NCI-H2029 treated with DMSO at 0.1 percent for 48 hours (cell line): ENCODE measurements at regions not wholly inside any gene's neighbourhood (a gene's known extent, or its start where the extent isn't known, plus 50 kb on each side); places are given as distances from the start of the nearest gene placed in this dataset.
"Not testable (repeated sequence)": the region's sequence is repeated elsewhere in the genome, so short reads cannot be mapped to it uniquely, and the experiment has no call there.

Source experiments
- DNase-seq: peaks from one replicate; lab custom pipeline; 2025; lab: John Stamatoyannopoulos, UW

DNA sequence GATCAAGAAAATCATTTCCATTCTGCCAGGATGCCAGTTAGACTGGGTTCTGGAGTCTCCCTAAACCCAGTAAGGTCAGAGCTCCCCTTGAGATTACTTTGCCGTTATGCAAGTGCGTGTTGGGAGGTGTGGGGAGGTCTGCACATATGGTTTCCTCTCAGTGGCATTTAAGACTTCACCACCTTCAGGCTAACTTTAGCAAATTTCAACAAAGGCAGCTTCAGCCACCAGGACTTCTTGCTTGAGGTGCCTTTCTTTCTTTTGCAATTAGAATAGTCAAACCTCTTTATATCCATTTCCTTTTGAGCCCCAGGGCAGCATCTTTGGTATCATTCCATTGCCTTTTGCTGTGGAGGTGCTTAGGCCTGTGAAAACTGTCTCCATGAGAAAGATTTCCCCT, 117.2 kb upstream of the CCND2 start:
- no peak for DNase-seq

DNA sequence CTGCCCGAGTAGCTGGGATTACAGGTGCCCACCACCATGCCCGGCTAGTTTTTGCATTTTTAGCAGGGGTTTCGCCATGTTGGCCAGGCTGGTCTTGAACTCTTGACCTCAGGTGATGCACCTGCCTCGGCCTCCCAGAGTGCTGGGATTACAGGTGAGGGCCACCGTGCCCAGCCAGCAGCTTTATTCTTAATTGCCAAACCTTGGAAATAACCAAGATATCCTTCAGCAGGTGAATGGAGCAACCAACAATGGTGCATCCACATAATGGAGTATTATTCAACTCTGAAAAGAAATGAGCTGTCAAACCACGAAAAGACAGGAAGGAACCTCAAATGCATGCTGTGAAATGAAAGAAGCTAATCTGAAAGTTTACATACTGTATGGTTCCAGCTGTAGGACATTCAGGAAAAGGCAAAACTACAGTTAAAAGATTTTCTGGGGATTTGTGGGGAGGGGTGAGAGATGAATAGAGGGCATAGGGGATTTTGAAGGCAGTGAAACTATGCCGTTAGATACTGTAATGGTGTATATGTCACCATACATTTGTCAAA, 118.8 kb upstream of the CCND2 start:
- DNase-seq, result no peak

DNA sequence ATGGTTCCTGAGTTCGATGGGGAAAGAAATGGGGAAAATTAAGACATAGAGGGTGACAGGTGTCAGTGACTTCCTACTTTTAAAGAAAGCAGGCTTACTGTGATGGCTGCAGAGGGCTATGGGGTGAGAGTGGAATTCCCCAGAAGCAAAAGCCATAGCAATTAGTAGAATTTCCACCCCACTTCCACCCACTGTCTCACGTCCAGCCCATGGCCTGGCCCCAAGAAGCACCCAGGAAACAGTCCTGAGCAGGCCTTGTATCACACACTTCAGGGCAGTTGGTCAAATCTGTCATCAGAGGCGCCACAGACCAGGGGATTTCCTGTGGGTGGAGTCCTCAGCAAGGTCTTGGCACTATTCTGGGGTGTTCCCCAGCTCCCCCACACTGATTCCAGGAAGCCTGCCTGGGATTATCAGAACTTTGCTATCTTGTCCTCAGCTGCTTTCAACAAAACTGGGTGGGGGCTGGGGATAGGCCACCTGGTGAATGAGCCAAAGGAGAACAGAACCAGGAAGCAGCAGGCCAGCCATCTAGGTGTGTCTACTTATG, 120.1 kb upstream of the CCND2 start:
- no peak for DNase-seq

DNA sequence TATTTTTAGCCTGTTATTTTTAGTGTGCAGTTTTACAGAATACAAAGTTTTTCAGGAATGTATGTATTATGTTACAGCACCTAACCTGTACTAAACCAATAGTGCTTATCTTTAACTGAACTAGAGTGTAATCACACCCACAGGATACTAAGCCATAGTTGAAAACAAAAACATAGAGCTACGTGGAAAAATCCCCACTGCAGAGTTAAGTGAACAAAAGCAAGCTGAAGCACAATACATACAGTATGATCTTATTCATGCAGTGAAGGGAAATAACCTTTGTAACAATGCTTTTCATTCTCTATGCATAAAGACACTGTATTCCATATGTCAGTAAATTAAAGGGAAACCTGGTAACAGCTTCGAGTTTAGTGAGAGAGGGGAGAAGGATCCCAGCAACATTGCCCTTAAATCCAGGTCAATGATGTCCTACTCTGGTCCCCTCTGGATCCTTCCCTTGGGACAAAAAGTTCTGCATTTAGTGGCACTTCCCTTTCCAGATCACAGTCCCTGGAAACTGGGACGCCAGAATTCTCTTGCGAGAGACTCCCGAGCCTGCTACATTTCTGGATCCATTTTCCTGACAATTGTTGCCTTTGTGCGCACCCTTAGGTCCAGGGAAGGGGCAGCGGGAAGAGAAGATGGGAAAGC, 121.3 kb upstream of the CCND2 start:
- DNase-seq, result no peak

DNA sequence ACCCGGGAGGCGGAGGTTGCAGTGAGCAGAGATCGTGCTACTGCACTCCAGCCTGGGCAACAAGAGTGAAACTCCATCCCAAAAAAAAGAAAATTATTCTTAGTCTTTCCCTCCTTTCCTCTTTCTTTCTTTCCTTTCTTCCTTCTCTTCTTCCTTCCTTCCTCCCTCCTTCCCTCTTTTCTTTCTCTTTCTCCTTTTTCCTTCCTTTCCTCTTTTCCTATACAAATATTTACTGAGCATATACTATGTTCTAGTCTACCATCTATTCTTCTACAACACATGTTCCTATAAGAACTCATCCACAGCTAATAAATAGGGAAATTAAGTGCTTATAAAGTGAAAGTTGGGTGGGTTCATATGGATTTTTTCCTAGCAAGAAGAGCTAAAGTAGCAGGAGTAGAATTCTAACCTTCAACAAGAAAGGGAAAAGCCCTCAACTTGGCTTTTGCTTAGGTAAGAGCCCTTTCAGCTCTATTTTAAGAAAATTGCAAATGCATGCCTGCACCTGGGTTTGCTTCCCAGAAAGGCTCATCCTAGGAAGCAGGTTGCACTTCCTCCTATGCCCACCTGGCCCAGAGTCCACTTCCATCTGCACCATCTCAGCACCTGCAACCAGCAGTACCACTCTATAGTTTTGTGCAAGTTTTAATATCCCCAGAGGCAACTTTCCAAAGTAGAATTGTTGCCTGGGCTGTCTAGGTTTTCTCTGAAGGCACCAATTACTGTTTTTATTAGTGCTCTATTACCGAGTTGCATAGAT, 122.0 kb upstream of the CCND2 start:
- DNase-seq, result no peak

DNA sequence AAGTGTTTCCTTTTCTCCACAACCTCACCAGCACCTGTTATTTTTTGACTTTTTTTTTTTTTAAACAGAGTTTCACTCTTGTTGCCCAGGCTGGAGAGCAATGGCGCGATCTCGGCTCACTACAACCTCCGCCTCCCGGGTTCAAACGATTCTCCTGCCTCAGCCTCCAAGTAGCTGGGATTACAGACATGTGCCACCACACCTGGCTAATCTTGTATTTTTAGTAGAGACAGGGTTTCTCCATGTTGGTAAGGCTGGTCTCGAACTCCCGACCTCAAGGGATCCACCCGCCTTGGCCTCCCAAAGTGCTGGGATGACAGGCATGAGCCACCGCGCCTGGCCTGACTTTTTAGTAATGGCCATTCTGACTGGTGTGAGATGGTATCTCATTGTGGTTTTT, 123.2 kb upstream of the CCND2 start:
- not testable (repeated sequence) for DNase-seq

DNA sequence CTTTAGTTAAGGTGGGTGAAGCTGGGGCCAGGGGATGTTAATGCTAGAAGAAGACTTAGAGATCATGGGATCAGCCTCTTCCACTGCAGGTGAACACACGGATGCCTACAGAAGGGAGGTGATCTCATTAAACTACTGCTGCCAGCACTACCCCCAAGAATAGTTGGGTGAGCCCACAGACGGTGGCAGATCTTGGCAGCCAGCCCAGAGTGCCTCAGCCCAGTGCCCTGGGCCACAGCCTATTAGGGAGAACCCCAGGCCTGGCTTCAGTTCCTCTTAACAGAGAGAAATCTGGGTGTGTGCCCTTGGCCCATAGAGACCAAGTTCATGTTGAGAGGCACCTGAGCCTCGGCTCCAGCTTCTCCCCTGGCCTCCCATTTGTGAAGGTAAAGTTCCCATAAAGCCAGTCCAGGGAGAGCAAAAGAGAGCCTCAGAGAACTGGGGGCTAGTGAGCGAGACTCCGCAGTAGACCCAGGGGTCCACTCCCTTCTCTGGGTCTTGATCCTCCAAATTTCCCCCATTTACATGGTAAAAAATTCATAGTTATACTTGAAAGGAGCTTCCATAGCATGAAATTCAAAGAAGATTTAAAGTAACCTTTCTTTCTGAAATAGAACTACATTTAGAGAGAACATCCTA, 125.0 kb upstream of the CCND2 start:
- no peak for DNase-seq

DNA sequence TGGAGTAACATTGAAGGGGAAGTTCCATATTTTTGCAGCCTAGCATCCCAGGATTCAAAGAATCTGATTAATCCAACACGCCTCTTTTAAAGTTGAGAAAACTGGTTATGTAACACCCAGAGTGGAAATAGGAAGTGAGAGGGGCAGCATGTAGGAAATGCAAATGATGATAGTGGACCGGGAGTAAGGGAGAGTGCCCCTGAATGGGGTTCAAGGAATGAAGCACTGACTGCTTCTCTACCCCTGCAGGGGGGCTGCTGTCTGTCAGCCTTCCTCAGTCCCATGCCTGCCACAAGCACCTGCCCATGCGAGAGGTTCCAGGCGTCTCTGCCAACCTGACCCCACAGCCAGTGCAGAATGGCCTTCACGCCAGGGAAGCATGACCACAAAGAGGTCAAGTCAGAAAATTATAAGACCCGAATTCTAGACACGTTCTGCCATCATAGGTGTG, 126.5 kb upstream of the CCND2 start:
- DNase-seq, result no peak

DNA sequence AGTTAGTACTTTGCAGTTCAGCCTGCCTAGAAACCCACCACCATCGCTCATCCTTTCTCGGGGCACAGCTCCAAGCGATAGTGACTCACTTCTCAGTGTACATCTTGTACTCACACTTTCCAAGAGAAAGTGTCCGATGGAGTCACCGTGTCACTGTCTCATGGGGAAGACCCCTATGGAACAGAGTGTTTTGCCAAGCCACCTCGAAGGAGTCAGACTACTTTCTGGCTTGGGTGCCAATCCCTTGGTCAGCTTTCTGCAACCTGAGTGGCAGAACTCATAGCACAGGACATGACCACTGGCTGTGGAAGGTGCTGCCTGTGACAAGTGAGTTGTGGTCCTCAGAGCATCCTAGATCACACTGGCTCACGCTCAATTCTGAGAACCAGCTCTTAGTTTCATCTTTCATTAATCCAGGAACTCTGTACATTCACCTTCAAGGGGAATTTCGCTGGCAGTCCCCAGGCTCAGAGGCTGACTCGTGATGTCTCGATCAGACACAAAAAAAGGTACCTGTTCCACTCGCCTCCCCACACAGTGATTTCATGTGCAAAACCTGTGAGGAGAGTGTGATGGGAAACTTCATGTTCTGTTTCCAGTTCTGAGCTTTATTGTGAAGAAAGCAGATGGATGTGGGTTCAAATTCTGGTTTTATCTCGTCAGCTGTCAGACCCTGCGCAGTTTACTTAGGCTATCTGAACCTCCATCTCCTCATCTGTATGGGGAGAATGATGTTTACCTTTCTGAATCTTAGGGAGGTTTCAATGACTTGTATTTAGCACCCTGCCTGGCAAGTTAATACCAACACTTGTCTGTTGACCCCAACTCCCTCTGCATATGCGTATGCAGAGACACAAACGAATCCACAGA, 127.3 kb upstream of the CCND2 start:
- DNase-seq, result no peak

DNA sequence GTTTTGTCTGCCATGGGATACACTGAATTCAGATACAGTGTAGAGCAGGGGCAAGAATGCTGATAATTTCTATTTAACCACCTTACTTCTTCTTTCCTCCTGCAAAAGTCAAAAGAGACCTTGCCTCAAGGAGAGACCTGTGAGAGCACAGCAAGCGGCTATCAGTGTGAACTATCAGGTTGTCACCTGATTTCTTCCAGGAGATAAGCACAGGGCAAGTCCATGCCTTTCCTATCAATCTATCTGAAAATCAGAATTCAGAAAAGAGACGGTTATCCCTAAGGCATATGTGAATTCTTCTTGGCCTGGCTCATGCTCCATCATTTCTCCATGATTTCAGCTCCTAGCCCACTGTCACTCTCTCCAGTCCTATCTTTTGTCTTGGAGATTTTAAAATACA, 128.9 kb upstream of the CCND2 start:
- DNase-seq, result no peak

DNA sequence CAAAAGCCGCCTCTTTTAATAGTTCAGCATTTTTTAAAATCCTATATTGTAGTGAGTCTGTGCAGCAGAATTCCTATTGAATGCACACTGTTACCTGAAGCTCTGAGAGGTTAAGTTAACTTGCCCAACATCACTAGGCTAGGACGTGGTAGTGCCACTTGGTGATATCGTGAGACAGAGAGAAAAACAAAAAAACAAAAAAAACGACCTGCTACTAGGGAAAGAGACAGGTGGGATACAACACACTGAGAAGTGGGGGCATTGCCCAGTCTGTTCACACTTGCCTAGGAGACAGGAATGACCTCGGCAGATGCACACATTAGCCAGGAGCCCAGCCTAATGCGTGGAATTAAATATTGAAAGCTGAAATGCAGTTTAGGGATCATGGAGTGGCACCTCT, 129.7 kb upstream of the CCND2 start:
- DNase-seq, result no peak

DNA sequence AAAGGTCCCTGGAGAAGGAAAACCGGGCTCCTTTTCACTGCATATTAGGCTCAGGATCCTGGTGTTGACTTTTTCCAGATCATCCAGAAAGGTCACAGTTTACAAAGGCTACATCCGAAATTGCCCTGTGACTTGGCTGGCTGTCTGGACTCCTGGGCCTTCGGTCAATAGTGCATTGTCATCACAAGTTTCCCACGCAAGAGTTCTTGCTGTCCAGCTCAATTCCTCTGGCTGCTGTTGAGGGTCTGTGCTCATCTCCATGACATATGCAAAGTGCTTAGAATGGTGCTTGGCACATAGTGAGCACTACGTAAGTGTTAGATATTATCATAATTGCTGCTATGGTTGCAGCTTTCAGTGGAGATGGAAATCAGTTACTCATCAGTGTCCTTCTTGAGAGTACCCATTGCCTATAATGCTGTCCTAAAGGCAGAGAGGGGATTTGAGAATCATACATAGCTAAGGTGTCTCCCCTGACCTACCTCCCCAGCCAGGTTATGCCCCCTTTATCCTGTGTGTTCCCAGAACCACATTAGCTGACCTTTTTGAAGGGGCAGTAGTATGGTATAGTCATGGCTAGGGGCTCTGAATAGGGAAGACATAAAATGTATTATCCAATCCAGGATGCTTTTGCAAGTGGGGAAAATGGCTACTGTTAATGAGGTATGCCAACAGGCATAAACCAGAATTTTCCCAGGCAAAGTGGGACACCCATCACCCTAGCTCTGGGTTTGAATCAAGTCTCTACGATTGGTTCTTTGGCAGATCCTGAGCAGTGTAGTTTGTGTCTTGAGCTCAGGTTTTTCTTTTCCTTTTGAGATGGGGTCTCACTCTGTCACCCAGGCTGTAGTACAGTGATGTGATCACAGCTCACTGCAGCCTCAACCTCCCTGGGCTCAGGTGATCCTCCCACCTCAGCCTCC, 132.0 kb upstream of the CCND2 start:
- no peak for DNase-seq

DNA sequence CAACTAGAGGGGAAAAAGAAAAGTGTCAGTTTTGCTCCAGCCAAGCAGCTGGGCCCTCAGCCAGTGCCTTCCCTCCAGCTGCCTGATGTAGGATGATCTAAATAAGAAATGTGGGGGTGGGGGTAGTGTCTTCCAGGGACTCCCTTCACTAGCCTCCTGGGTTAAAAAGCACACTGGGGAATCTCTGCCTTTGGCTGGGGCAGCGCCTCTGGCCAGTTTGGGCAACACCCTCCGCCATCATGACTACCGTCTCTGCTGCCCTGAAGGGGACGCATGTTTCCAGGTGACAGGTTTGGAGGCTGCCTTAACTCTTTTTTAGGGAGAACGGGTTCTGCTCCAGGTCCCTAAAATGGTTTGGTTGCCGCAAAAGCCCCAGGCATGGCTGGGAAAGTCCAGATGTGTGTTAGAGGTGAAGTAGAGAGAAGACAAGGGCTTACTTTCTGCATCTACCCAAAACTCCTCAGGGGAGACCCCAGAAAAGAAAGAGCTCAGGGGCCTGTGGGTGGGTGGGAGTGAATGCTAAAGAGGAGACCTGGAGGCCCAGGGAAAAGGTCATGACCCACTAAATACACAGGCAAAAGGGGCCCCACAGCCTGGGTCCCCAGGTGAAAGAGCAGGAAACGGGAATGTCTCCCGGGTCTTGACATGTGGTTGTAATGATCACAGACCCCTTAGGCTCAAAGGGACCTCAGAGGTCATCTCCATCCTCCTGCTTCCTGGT, 132.8 kb upstream of the CCND2 start:
- DNase-seq, result no peak

DNA sequence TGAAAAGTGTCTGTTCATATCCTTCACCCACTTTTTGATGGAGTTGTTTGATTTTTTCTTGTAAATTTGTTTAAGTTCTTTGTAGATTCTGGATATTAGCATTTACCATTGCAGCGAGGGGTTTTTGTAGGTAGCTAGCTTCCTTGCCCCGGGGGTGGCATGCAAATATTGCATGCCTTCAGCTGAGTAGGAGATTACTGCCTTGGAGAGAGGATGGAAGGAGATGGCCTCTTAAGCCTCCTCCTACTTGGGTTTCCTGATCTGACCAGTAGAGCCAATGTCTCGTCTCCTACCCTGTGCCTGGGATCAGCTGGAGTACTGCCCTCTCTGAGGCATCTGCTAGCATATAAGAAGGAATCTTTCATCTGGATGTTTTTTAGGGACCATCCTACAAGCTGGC, 134.4 kb upstream of the CCND2 start:
- no peak for DNase-seq

DNA sequence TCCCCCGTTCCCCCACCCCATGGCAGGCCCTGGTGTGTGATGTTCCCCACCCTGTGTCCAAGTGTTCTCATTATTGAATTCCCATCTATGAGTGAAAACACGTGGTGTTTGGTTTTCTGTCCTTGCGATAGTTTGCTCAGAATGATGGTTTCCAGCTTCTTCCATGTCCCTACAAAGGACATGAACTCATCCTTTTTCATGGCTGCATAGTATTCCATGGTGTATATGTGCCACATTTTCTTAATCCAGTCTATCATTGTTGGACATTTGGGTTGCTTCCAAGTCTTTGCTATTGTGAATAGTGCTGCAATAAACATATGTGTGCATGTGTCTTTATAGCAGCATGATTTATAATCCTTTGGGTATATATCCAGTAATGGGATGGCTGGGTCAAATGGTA, 135.0 kb upstream of the CCND2 start:
- not testable (repeated sequence) for DNase-seq

DNA sequence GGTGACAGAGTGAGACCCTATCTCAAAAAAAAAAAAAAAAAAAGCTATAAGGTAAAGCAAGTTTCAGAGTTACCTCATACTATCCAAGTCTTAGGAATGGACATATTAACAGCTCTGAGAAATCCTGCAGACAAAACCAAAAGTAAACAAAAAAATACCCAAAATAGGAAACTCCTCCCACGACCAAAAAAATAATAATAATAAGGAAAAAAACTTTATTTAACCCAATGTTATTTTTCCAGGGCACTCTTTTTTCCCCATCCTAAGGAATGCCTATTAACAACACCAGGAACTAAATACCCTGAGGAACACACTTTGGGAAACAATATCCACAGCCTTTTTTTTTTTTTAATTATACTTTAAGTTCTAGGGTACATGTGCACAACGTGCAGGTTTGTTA, 135.5 kb upstream of the CCND2 start:
- no peak for DNase-seq

DNA sequence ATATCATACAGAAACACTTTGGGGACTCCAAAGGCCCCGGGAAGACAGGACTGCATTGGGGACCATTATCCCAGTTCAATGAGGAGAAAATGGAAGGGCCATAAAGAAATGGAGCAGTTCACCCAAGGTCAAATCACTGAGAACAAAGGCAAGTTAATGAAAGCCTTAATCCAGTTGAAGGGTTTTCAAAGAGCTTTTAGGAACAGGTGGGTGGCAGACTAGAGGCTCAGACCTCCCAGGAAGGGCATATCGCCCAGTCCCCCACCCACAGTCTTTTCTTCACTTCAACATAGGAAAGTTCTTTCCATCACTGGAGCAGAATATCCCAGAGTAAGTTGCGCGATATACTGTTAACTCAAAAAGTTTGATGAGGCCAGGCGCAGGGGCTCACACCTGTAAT, 136.1 kb upstream of the CCND2 start:
- DNase-seq, result no peak

DNA sequence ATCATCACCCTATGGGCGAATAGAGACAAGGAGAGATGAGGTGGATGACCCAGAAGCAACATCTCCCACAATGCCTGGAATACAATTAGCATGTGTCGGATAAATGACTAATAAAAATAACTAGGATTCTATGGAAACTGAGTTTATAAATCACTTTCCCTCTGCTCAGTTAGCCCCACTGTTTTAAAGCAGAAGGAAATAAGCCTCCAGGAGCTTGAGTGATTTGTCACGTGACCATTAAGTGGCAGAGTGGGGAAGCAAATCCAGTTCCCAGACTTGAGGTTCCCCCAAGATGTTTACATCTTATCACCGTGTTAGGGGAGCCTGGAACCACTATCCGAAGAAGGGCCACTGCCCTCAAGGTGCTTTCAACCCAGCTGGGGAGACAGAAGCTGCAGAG, 136.5 kb upstream of the CCND2 start:
- no peak for DNase-seq

DNA sequence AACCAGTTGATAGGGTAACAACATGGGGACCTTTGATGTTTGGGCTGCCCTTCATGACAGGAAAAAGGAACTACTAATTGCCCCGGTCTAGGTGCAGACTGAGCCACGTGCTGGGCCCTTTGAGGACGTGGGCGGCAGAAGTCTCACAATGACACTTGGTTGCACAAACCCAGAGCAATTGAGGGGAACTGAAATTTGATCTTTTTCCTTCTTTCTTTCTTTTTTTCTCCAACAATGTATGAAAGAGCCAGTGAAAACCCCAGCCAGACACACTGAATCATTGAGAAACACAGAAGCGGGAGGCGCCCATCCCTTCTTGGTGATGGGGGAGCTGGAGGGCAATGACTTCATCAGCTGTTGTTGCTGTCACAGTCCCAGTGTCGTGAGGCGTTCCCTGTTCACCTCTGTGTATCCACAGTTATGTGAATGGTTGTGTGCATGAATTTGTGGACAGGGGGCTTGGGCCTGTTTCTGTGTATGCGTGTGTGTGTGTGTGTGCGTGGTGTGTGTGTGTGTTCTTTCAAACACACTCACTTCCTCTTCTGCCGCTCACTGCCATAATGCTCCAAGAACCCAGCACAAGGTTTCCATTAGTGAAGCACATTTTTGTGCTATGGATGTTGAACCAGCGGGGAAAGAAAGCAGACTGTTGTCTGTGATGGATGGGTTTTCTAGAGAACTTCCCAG, 137.5 kb upstream of the CCND2 start:
- DNase-seq, result no peak
